GM12878 (cell line): ENCODE measurements at regions not wholly inside any gene's neighbourhood (a gene's known extent, or its start where the extent isn't known, plus 50 kb on each side); places are given as distances from the start of the nearest gene placed in this dataset.

Experiments used
- ATAC-seq: fragments of 200-7000 bp; cut with Tn5 transposase; 3 replicates; pipeline ENCODE4 v1.9.1; 2020; ENCODE audit warnings: mild to moderate bottlenecking, moderate library complexity
- BruUV-seq: library from RNA; stranded (reverse); fragments of 400-500 nt; replicated peaks from 2 replicates; lab custom pipeline; 2021; lab: Mats Ljungman, UMichigan
- CTCF ChIA-PET: fragments of 300-600 bp; sonication (Branson Sonifier 250); formaldehyde crosslinking; extraction: SDS; loops from one replicate; lab custom pipeline; 2021; ENCODE audit warnings: inconsistent platforms; lab: Yijun Ruan, JAX
- POLR2A ChIA-PET: fragments of 350-600 bp; formaldehyde crosslinking; extraction: SDS; loops from one replicate; lab custom pipeline; 2021; ENCODE audit warnings: inconsistent platforms; lab: Charles Lee
- RAD21 ChIA-PET: fragments of 300-600 bp; sonication (Branson Sonifier 250); formaldehyde crosslinking; loops from one replicate; lab custom pipeline; 2023; ENCODE audit warnings: antibody characterized with exemption; ENCODE audit not compliant: unreplicated experiment; lab: Charles Lee
- SMC1A ChIA-PET: fragments of 300-600 bp; sonication (Branson Sonifier 250); formaldehyde crosslinking; loops from one replicate; lab custom pipeline; 2023; ENCODE audit not compliant: unreplicated experiment, uncharacterized antibody; lab: Charles Lee
- DNase-seq: peaks from one replicate; pipeline ENCODE4 v3.0.0-alpha.2; 2011; ENCODE audit warnings: low read depth, low spot score
- FAIRE-seq: peaks from 3 replicates; lab custom pipeline; 2011; peaks lifted over from hg19 to GRCh38; lab: Jason Lieb, UNC
- H2AFZ ChIP-seq: 2 replicates; pipeline ENCODE4 v1.6.0; 2011; ENCODE audit warnings: low read depth, low read length, control low read depth; ENCODE audit not compliant: control insufficient read depth
- H3K27ac ChIP-seq: 2 replicates; pipeline ENCODE4 v1.5.1; 2011; ENCODE audit warnings: control low read depth; ENCODE audit not compliant: control insufficient read depth, insufficient read depth
- H3K27me3 ChIP-seq, 2 experiments: replicated peaks in 1 of 2; 2 replicates each; pipeline versions ENCODE4 v1.6.0 to v1.6.1; 2011; ENCODE audit warnings: low read length in 1 of 2; ENCODE audit not compliant: control insufficient read depth in 2 of 2, insufficient read depth in 2 of 2
- H3K36me3 ChIP-seq, 2 experiments: 2 replicates each; pipeline ENCODE4 v1.5.1; 2011; ENCODE audit warnings: low read length in 1 of 2; ENCODE audit not compliant: control insufficient read depth in 2 of 2, insufficient read depth in 2 of 2
- H3K4me1 ChIP-seq: 2 replicates; pipeline ENCODE4 v1.6.1; 2011; ENCODE audit warnings: mild to moderate bottlenecking, low read length, moderate library complexity, mixed read lengths; ENCODE audit not compliant: control insufficient read depth, insufficient read depth
- H3K4me2 ChIP-seq: 2 replicates; pipeline ENCODE4 v1.6.0; 2011; ENCODE audit warnings: control low read depth; ENCODE audit not compliant: control insufficient read depth, insufficient read depth
- H3K4me3 ChIP-seq: fragments of 200-600 bp; sonication (generic); 2 replicates; pipeline ENCODE4 v1.5.1; 2016
- H3K79me2 ChIP-seq: 2 replicates; pipeline ENCODE4 v1.6.0; 2011; ENCODE audit warnings: low read length; ENCODE audit not compliant: control insufficient read depth, insufficient read depth
- H3K9ac ChIP-seq: 2 replicates; pipeline ENCODE4 v1.8.0; 2011; ENCODE audit warnings: low read length, control low read depth, mixed read lengths; ENCODE audit not compliant: control insufficient read depth, insufficient read depth
- H3K9me3 ChIP-seq: replicated peaks from 3 replicates; pipeline ENCODE4 v1.5.1; 2011; ENCODE audit warnings: mild to moderate bottlenecking, low read length; ENCODE audit not compliant: control insufficient read depth, insufficient read depth
- H4K20me1 ChIP-seq: 2 replicates; pipeline ENCODE4 v1.6.0; 2011; ENCODE audit not compliant: control insufficient read depth, insufficient read depth
- ATF7 ChIP-seq: fragments of 450-650 bp; IDR thresholded peaks from 2 replicates; pipeline ENCODE4 v1.6.1; 2016; ENCODE audit warnings: low read depth, mild to moderate bottlenecking
- CEBPB ChIP-seq, 2 experiments: fragments of 150-350 bp in 1 of 2; IDR thresholded peaks; 2 replicates each; pipeline ENCODE4 v1.6.1; 2012 to 2014; ENCODE audit warnings: low read depth in 2 of 2, low read length in 2 of 2, borderline replicate concordance in 1 of 2, inconsistent platforms in 1 of 2
- ELK1 ChIP-seq: IDR thresholded peaks from 2 replicates; pipeline ENCODE4 v1.6.1; 2012; ENCODE audit warnings: low read depth, low read length, improper control_type of control experiment
- NBN ChIP-seq: fragments of 450-650 bp; IDR thresholded peaks from 2 replicates; pipeline ENCODE4 v1.6.1; 2016
- NR2F1 ChIP-seq: fragments of 450-650 bp; conservative IDR thresholded peaks from 2 replicates; pipeline ENCODE4 v1.6.1; 2017; ENCODE audit warnings: mild to moderate bottlenecking
- PBX3 ChIP-seq: IDR thresholded peaks from 2 replicates; pipeline ENCODE4 v1.6.1; 2011; ENCODE audit warnings: mild to moderate bottlenecking, low read depth, low read length, moderate library complexity; ENCODE audit not compliant: insufficient replicate concordance
- ZBTB40 ChIP-seq: fragments of 450-650 bp; IDR thresholded peaks from 2 replicates; pipeline ENCODE4 v1.6.1; 2016; ENCODE audit warnings: mild to moderate bottlenecking, moderate library complexity, borderline replicate concordance
- WGBS: methylation state at CpG from one replicate; pipeline ENCODE4 v1.1.6; 2016; ENCODE audit warnings: low lambda C conversion rate; ENCODE audit not compliant: insufficient replicate concordance, insufficient coverage; ENCODE audit errors: missing lambda C conversion rate; 5-methylcytosine and 5-hydroxymethylcytosine counted together
- in situ Hi-C: fragments of 300-500 bp; cut with MboI; formaldehyde crosslinking; loops from 9 replicates; pipeline ENCODE4 v1.14.3; 2018; ENCODE audit warnings: mixed read lengths
- intact Hi-C: fragments of 100-400 bp; cut with micrococcal nuclease; formaldehyde crosslinking; loops from one replicate; pipeline ENCODE4 v1.14.2; 2022; ENCODE audit not compliant: unreplicated experiment

GRCh38 chr7:85310301-85310700 lies 123.4 kb upstream of the SEMA3D start:
- Histone ChIP-seq H4K20me1 (no peaks in the 10 kb centered on the region), H3K79me2 (no peaks in the 10 kb centered on the region)
- TF ChIP-seq PBX3, result no peak
- TF ChIP-seq NBN, result no peak
- no peak for TF ChIP-seq CEBPB (IDR thresholded peaks at IDR 0.05; ENCODE audit: borderline replicate concordance in 1 of 2, low read depth in 2 of 2, low read length in 2 of 2)
- TF ChIP-seq ZBTB40, result no peak
- no peak for TF ChIP-seq NR2F1
- TF ChIP-seq ELK1, result no peak
- TF ChIP-seq ATF7, result no peak
- TF ChIP-seq, all 136 proteins: peak for 0
- ChIA-PET POLR2A (no interaction called here), SMC1A (interaction anchor here (1.2 kb wide), 1 partner anchor 238 kb away, joined by 3 read pairs; no protein-coding TSS in a partner anchor), RAD21 (no interaction called here), CTCF (no interaction called here)
- H3K4me1 ChIP-seq, result no peaks in the 10 kb centered on the region
- BruUV-seq, result no TSS peak
- no peaks in the 10 kb centered on the region for H3K9me3 ChIP-seq
- FAIRE-seq (no peak), DNase-seq (no peak), ATAC-seq (no peak)
- H3K4me2 ChIP-seq, result no peak overlapping the region
- in situ Hi-C loops, result no loop called here
- 58% methylated on average over 1 of the region's 1 CpG for WGBS
- no peaks in the 10 kb centered on the region for H3K36me3 ChIP-seq
- no peak overlapping the region for H3K4me3 ChIP-seq
- H3K27ac ChIP-seq, result no peak overlapping the region
- intact Hi-C loops, result no loop called here
- no peak overlapping the region for H2AFZ ChIP-seq
- no peaks in the 10 kb centered on the region for H3K27me3 ChIP-seq
- H3K9ac ChIP-seq, result no peak overlapping the region
